GM12878 (cell line): ENCODE measurements at regions not wholly inside any gene's neighbourhood (a gene's known extent, or its start where the extent isn't known, plus 50 kb on each side); places are given as distances from the start of the nearest gene placed in this dataset.

ENCODE experiments used
- ATAC-seq: fragments of 200-7000 bp; cut with Tn5 transposase; 3 replicates; pipeline ENCODE4 v1.9.1; 2020; ENCODE audit warnings: mild to moderate bottlenecking, moderate library complexity
- BruUV-seq: library from RNA; stranded (reverse); fragments of 400-500 nt; replicated peaks from 2 replicates; lab custom pipeline; 2021; lab: Mats Ljungman, UMichigan
- CTCF ChIA-PET: fragments of 300-600 bp; sonication (Branson Sonifier 250); formaldehyde crosslinking; extraction: SDS; loops from one replicate; lab custom pipeline; 2021; ENCODE audit warnings: inconsistent platforms; lab: Yijun Ruan, JAX
- POLR2A ChIA-PET: fragments of 350-600 bp; formaldehyde crosslinking; extraction: SDS; loops from one replicate; lab custom pipeline; 2021; ENCODE audit warnings: inconsistent platforms; lab: Charles Lee
- RAD21 ChIA-PET: fragments of 300-600 bp; sonication (Branson Sonifier 250); formaldehyde crosslinking; loops from one replicate; lab custom pipeline; 2023; ENCODE audit warnings: antibody characterized with exemption; ENCODE audit not compliant: unreplicated experiment; lab: Charles Lee
- SMC1A ChIA-PET: fragments of 300-600 bp; sonication (Branson Sonifier 250); formaldehyde crosslinking; loops from one replicate; lab custom pipeline; 2023; ENCODE audit not compliant: unreplicated experiment, uncharacterized antibody; lab: Charles Lee
- DNase-seq: peaks from one replicate; pipeline ENCODE4 v3.0.0-alpha.2; 2011; ENCODE audit warnings: low read depth, low spot score
- FAIRE-seq: peaks from 3 replicates; lab custom pipeline; 2011; peaks lifted over from hg19 to GRCh38; lab: Jason Lieb, UNC
- H2AFZ ChIP-seq: 2 replicates; pipeline ENCODE4 v1.6.0; 2011; ENCODE audit warnings: low read depth, low read length, control low read depth; ENCODE audit not compliant: control insufficient read depth
- H3K27ac ChIP-seq: 2 replicates; pipeline ENCODE4 v1.5.1; 2011; ENCODE audit warnings: control low read depth; ENCODE audit not compliant: control insufficient read depth, insufficient read depth
- H3K27me3 ChIP-seq, 2 experiments: replicated peaks in 1 of 2; 2 replicates each; pipeline versions ENCODE4 v1.6.0 to v1.6.1; 2011; ENCODE audit warnings: low read length in 1 of 2; ENCODE audit not compliant: control insufficient read depth in 2 of 2, insufficient read depth in 2 of 2
- H3K36me3 ChIP-seq, 2 experiments: 2 replicates each; pipeline ENCODE4 v1.5.1; 2011; ENCODE audit warnings: low read length in 1 of 2; ENCODE audit not compliant: control insufficient read depth in 2 of 2, insufficient read depth in 2 of 2
- H3K4me1 ChIP-seq: 2 replicates; pipeline ENCODE4 v1.6.1; 2011; ENCODE audit warnings: mild to moderate bottlenecking, low read length, moderate library complexity, mixed read lengths; ENCODE audit not compliant: control insufficient read depth, insufficient read depth
- H3K4me2 ChIP-seq: 2 replicates; pipeline ENCODE4 v1.6.0; 2011; ENCODE audit warnings: control low read depth; ENCODE audit not compliant: control insufficient read depth, insufficient read depth
- H3K4me3 ChIP-seq: fragments of 200-600 bp; sonication (generic); 2 replicates; pipeline ENCODE4 v1.5.1; 2016
- H3K79me2 ChIP-seq: 2 replicates; pipeline ENCODE4 v1.6.0; 2011; ENCODE audit warnings: low read length; ENCODE audit not compliant: control insufficient read depth, insufficient read depth
- H3K9ac ChIP-seq: 2 replicates; pipeline ENCODE4 v1.8.0; 2011; ENCODE audit warnings: low read length, control low read depth, mixed read lengths; ENCODE audit not compliant: control insufficient read depth, insufficient read depth
- H3K9me3 ChIP-seq: replicated peaks from 3 replicates; pipeline ENCODE4 v1.5.1; 2011; ENCODE audit warnings: mild to moderate bottlenecking, low read length; ENCODE audit not compliant: control insufficient read depth, insufficient read depth
- H4K20me1 ChIP-seq: 2 replicates; pipeline ENCODE4 v1.6.0; 2011; ENCODE audit not compliant: control insufficient read depth, insufficient read depth
- CEBPB ChIP-seq, 2 experiments: fragments of 150-350 bp in 1 of 2; IDR thresholded peaks; 2 replicates each; pipeline ENCODE4 v1.6.1; 2012 to 2014; ENCODE audit warnings: low read depth in 2 of 2, low read length in 2 of 2, borderline replicate concordance in 1 of 2, inconsistent platforms in 1 of 2
- CREB1 ChIP-seq: IDR thresholded peaks from 2 replicates; pipeline ENCODE4 v1.6.1; 2012; ENCODE audit warnings: low read depth, mild to moderate bottlenecking, inconsistent platforms
- E4F1 ChIP-seq: fragments of 450-650 bp; IDR thresholded peaks from 2 replicates; pipeline ENCODE4 v1.6.1; 2018; ENCODE audit warnings: borderline replicate concordance, mild to moderate bottlenecking; ENCODE audit not compliant: partially characterized antibody
- EGR1 ChIP-seq, 2 experiments: IDR thresholded peaks; 1 replicate in 1 of 2; 2 replicates in 1 of 2; pipeline ENCODE4 v1.6.1; 2011 to 2012; ENCODE audit warnings: low read depth in 2 of 2, low read length in 2 of 2, borderline replicate concordance in 1 of 2, mild to moderate bottlenecking in 1 of 2, moderate library complexity in 1 of 2
- HDAC6 ChIP-seq: fragments of 200-600 bp; sonication (generic); IDR thresholded peaks from one replicate; pipeline ENCODE4 v1.8.0; 2017; ENCODE audit warnings: antibody characterized with exemption; ENCODE audit not compliant: unreplicated experiment
- MAX ChIP-seq: IDR thresholded peaks from 2 replicates; pipeline ENCODE4 v1.6.1; 2012; ENCODE audit warnings: low read depth, low read length, improper control_type of control experiment
- PRDM15 ChIP-seq: fragments of 450-650 bp; formaldehyde crosslinking; IDR thresholded peaks from 2 replicates; pipeline ENCODE4 v1.4.0; 2020; ENCODE audit warnings: mild to moderate bottlenecking, moderate library complexity
- RELA ChIP-seq: fragments of 450-650 bp; IDR thresholded peaks from 2 replicates; pipeline ENCODE4 v1.8.0; 2014; ENCODE audit warnings: borderline replicate concordance; ENCODE audit not compliant: partially characterized antibody
- STAT3 ChIP-seq: IDR thresholded peaks from 2 replicates; pipeline ENCODE4 v1.6.1; 2011; ENCODE audit warnings: low read depth, low read length, improper control_type of control experiment
- ZSCAN29 ChIP-seq: fragments of 450-650 bp; IDR thresholded peaks from 2 replicates; pipeline ENCODE4 v1.6.1; 2017; ENCODE audit warnings: mild to moderate bottlenecking, moderate library complexity
- WGBS: methylation state at CpG from one replicate; pipeline ENCODE4 v1.1.6; 2016; ENCODE audit warnings: low lambda C conversion rate; ENCODE audit not compliant: insufficient replicate concordance, insufficient coverage; ENCODE audit errors: missing lambda C conversion rate; 5-methylcytosine and 5-hydroxymethylcytosine counted together
- in situ Hi-C: fragments of 300-500 bp; cut with MboI; formaldehyde crosslinking; loops from 9 replicates; pipeline ENCODE4 v1.14.3; 2018; ENCODE audit warnings: mixed read lengths
- intact Hi-C: fragments of 100-400 bp; cut with micrococcal nuclease; formaldehyde crosslinking; loops from one replicate; pipeline ENCODE4 v1.14.2; 2022; ENCODE audit not compliant: unreplicated experiment

GRCh38 chr10:78165172-78165571, 131.5 kb downstream of the RPS24 start (continued):
- TF ChIP-seq E4F1 (no peak), PRDM15 (no peak)

GRCh38 chr10:78165617-78166016, 132.0 kb downstream of the RPS24 start:
- in situ Hi-C loops: no loop called here
- Histone ChIP-seq H3K4me3 (no peak overlapping the region), H2AFZ (no peak overlapping the region), H3K79me2 (no peaks in the 10 kb centered on the region), H4K20me1 (no peaks in the 10 kb centered on the region), H3K9me3 (no peaks in the 10 kb centered on the region), H3K9ac (no peak overlapping the region), H3K27ac (no peak overlapping the region), H3K27me3 (peaks cover 0 to 1% of the 10 kb centered on the region in 2 experiments; a peak in 2 of 4 replicates), H3K36me3 (no peaks in the 10 kb centered on the region), H3K4me2 (no peak overlapping the region), H3K4me1 (no peaks in the 10 kb centered on the region)
- DNase-seq: no peak
- POLR2A ChIA-PET: no interaction called here
- SMC1A ChIA-PET: no interaction called here
- TF ChIP-seq MAX (no peak), RELA (no peak), CREB1 (no peak), CEBPB (IDR thresholded peaks at IDR 0.05; ENCODE audit: borderline replicate concordance in 1 of 2, low read depth in 2 of 2, low read length in 2 of 2) (no peak), ZSCAN29 (no peak), STAT3 (no peak), E4F1 (no peak), EGR1 (IDR thresholded peaks at IDR 0.05; ENCODE audit: borderline replicate concordance in 1 of 2, low read depth in 2 of 2, low read length in 2 of 2) (no peak), HDAC6 (no peak)
- FAIRE-seq: no peak
- no TSS peak for BruUV-seq
- CTCF ChIA-PET: no interaction called here
- intact Hi-C loops: no loop called here
- 3% methylated on average over 3 of the region's 3 CpGs for WGBS
- ATAC-seq: no peak
- RAD21 ChIA-PET: no interaction called here
